ENCODE measurements at regions not wholly inside any gene's neighbourhood (a gene's known extent, or its start where the extent isn't known, plus 50 kb on each side); places are given as distances from the start of the nearest gene placed in this dataset.

- TF ChIP-seq CTCF (IDR thresholded peaks at IDR 0.05) (no peak), ZFX (IDR thresholded peaks at IDR 0.05; ENCODE audit: borderline replicate concordance) (no peak)
Observed at GRCh38 chr14:103195828-103196615, 72.8 kb downstream of the TNFAIP2 start.
